ENCODE measurements at regions not wholly inside any gene's neighbourhood (a gene's known extent, or its start where the extent isn't known, plus 50 kb on each side); places are given as distances from the start of the nearest gene placed in this dataset.

DNA sequence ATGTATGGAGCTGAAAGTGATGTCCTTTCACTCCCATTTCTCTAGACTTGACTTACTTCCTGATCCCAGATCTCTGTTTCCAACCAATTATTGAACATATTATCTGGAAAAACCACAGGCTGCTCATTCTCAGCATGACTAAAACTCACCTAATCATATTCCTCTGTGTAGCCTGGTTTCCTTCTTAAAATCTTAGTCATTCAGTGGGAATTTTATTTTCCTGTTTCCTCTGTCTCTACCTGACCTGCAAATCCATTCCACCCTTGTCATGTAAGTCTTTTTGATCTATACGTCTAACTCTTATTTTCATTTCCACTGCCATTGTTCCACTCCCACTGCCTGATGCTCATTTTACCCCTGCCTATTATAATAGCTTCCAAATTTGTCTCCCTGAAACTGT, 67.9 kb upstream of the APOBEC4 start:
- intact Hi-C loops (cut with micrococcal nuclease): no loop called here
- CTCF ChIA-PET: interaction anchor here (1.6 kb wide), 1 partner anchor 36 kb away, joined by 3 read pairs; no protein-coding TSS in a partner anchor
- H3K4me3 Mint-ChIP-seq: no peak overlapping the region
- TF ChIP-seq CTCF (IDR thresholded peaks at IDR 0.05): no peak
- H3K9me3 Mint-ChIP-seq: no peaks in the 10 kb centered on the region
- POLR2A ChIA-PET: no interaction called here
- H3K4me1 Mint-ChIP-seq: no peaks in the 10 kb centered on the region
- H3K27me3 Mint-ChIP-seq: peaks cover 2% of the 10 kb centered on the region
- ATAC-seq (ENCODE audit: low read depth): no peak
- H3K27ac Mint-ChIP-seq: no peak overlapping the region
- no peaks in the 10 kb centered on the region for H3K36me3 Mint-ChIP-seq (ENCODE audit: low read depth)
- no peak for DNase-seq

DNA sequence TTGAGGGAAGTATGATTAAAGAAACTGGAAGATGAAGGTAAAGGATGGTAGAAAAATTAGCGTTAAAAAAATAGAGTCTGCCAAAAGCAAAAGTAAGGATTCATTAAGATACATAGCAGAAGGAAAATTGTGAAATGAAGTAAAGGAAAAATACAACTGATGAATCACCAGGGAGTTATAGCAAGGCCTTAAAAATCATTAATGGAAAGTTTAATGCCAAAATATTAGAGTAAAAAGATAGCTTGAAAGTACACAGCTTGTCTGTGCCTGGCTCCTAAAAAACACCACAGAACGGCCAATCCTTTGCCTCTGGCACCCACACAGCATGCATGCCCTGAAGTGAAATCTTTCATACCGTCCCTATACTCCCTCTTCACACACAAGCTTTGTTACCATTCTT, 66.9 kb upstream of the APOBEC4 start:
- no peak for TF ChIP-seq CTCF (IDR thresholded peaks at IDR 0.05)
- ATAC-seq (ENCODE audit: low read depth) (no peak), DNase-seq (no peak)
- Mint-ChIP-seq H3K9me3 (no peaks in the 10 kb centered on the region), H3K4me1 (no peaks in the 10 kb centered on the region), H3K36me3 (ENCODE audit: low read depth) (no peaks in the 10 kb centered on the region), H3K4me3 (no peak overlapping the region), H3K27me3 (peaks cover 2% of the 10 kb centered on the region), H3K27ac (no peak overlapping the region)
- CTCF ChIA-PET: no interaction called here
- intact Hi-C loops (cut with micrococcal nuclease): no loop called here
- POLR2A ChIA-PET: no interaction called here

GRCh38 chr1:183719289-183719688, 66.2 kb upstream of the APOBEC4 start:
- TF ChIP-seq CTCF (IDR thresholded peaks at IDR 0.05): no peak
- Mint-ChIP-seq H3K27ac (no peak overlapping the region), H3K27me3 (peaks cover 2% of the 10 kb centered on the region), H3K4me3 (no peak overlapping the region), H3K9me3 (no peaks in the 10 kb centered on the region), H3K36me3 (ENCODE audit: low read depth) (no peaks in the 10 kb centered on the region), H3K4me1 (no peaks in the 10 kb centered on the region)
- CTCF ChIA-PET: no interaction called here
- intact Hi-C loops (cut with micrococcal nuclease): no loop called here
- DNase-seq (no peak), ATAC-seq (ENCODE audit: low read depth) (no peak)
- POLR2A ChIA-PET: no interaction called here

DNA sequence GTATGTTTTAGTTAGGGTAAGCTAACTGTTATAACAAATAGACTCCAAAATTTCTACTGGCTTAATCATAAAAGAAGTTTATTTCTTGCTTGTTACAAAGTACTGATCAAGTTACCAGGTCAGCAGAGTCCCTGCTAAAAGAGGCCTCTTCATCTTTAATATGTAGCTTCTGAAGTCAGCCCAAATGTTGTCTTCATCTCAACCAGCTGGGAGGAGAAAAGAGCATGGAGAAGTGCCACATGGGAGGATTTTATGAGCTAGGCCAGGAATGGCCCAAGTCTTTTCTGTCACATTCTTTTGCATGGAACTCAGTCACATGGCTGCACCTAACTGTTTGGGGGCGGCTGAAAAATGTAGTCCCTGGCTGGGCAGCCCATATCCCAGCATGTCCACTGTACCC, 63.2 kb upstream of the APOBEC4 start:
- intact Hi-C loops (cut with micrococcal nuclease): no loop called here
- TF ChIP-seq CTCF (IDR thresholded peaks at IDR 0.05): no peak
- DNase-seq (no peak), ATAC-seq (ENCODE audit: low read depth) (no peak)
- peaks cover 2% of the 10 kb centered on the region for H3K27me3 Mint-ChIP-seq
- no peak overlapping the region for H3K27ac Mint-ChIP-seq
- H3K4me3 Mint-ChIP-seq: no peak overlapping the region
- no peaks in the 10 kb centered on the region for H3K9me3 Mint-ChIP-seq
- CTCF ChIA-PET: interaction anchor here (0.9 kb wide), 1 partner anchor 8 kb away, joined by 4 read pairs; no protein-coding TSS in a partner anchor
- no peaks in the 10 kb centered on the region for H3K4me1 Mint-ChIP-seq
- no peaks in the 10 kb centered on the region for H3K36me3 Mint-ChIP-seq (ENCODE audit: low read depth)
- POLR2A ChIA-PET: no interaction called here

- DNase-seq: no peak
These were observed 58.7 kb upstream of the APOBEC4 start for GRCh38 chr1:183711741-183712361.

More at GRCh38 chr1:183711741-183712361, 58.7 kb upstream of the APOBEC4 start:
- CTCF ChIA-PET: interaction anchor here (1.0 kb wide), 1 partner anchor 204 kb away, joined by 4 read pairs; no protein-coding TSS in a partner anchor
- Mint-ChIP-seq H3K27me3 (no peaks in the 10 kb centered on the region), H3K4me3 (no peak overlapping the region), H3K36me3 (ENCODE audit: low read depth) (no peaks in the 10 kb centered on the region), H3K4me1 (no peaks in the 10 kb centered on the region), H3K9me3 (no peaks in the 10 kb centered on the region), H3K27ac (no peak overlapping the region)
- intact Hi-C loops (cut with micrococcal nuclease): no loop called here
- POLR2A ChIA-PET: no interaction called here
- TF ChIP-seq CTCF (IDR thresholded peaks at IDR 0.05): no peak
- ATAC-seq (ENCODE audit: low read depth): no peak
